Brain microvascular endothelial cell (primary cell): ENCODE measurements at regions not wholly inside any gene's neighbourhood (a gene's known extent, or its start where the extent isn't known, plus 50 kb on each side); places are given as distances from the start of the nearest gene placed in this dataset.

Experiments
- DNase-seq: peaks from one replicate; pipeline ENCODE4 v3.0.0-alpha.2; 2020
- H3K27ac ChIP-seq: fragments of 250-450 bp; sonication (Bioruptor Pico); 2 replicates; pipeline ENCODE4 v1.5.1; 2020; ENCODE audit warnings: mild to moderate bottlenecking, moderate library complexity
- H3K27me3 ChIP-seq: fragments of 250-450 bp; sonication (Bioruptor Pico); replicated peaks from 2 replicates; pipeline ENCODE4 v1.5.1; 2020; ENCODE audit warnings: mild to moderate bottlenecking
- H3K36me3 ChIP-seq: fragments of 250-450 bp; sonication (Bioruptor Pico); replicated peaks from 2 replicates; pipeline ENCODE4 v1.5.1; 2020; ENCODE audit warnings: mild to moderate bottlenecking
- H3K4me3 ChIP-seq: 2 replicates; pipeline ENCODE4 v1.5.1; 2011; ENCODE audit warnings: low read depth, mild to moderate bottlenecking, control low read depth, low read length, moderate library complexity
- in situ Hi-C: cut with HindIII; loops from 2 replicates; pipeline ENCODE4 v1.10.0; 2017; ENCODE audit warnings: low sequenced_read_pairs, low pct_ligation_motif_present
- TF ChIP-seq, protein P1 (sequence below): IDR thresholded peaks from 2 replicates; pipeline ENCODE4 v1.5.1; 2011; ENCODE audit warnings: low read depth, mild to moderate bottlenecking, moderate library complexity, low read length, control low read depth, inconsistent platforms; ENCODE audit errors: missing control alignments

DNA sequence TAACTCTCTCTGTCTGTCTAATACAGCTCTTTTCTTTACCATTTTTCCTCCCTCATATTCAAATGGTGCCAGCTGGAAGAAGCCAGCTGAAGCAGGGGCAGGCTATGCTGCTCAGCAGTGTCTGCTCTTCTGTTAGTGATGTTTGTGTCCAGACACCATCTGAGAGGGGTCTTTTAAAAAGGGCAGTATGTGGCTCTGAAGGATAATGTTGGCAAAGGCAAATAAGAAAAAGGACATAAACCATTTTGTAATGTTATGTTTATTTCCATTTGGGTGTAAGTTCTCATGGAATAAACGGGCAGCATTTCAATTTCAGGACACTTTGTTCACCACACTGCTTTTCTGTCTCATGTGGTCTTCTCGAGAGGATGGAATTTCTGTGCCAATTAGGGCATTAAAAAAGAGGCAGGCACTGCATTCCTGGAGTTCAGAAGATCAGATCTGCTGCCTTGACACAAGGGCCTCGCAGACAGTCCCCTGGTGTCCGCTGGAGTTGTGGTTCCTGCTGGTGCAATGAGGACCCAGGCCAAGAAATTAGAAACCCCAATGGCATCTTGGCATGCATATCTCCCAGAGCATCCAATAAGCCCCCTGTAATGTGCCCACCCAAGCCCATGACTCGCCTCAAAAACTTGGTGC lies 109.0 kb upstream of the ELMO1 start:
- Histone ChIP-seq H3K36me3 (no peaks in the 10 kb centered on the region), H3K27ac (no peak overlapping the region), H3K27me3 (no peaks in the 10 kb centered on the region), H3K4me3 (no peak overlapping the region)
- TF ChIP-seq, protein P1, sequence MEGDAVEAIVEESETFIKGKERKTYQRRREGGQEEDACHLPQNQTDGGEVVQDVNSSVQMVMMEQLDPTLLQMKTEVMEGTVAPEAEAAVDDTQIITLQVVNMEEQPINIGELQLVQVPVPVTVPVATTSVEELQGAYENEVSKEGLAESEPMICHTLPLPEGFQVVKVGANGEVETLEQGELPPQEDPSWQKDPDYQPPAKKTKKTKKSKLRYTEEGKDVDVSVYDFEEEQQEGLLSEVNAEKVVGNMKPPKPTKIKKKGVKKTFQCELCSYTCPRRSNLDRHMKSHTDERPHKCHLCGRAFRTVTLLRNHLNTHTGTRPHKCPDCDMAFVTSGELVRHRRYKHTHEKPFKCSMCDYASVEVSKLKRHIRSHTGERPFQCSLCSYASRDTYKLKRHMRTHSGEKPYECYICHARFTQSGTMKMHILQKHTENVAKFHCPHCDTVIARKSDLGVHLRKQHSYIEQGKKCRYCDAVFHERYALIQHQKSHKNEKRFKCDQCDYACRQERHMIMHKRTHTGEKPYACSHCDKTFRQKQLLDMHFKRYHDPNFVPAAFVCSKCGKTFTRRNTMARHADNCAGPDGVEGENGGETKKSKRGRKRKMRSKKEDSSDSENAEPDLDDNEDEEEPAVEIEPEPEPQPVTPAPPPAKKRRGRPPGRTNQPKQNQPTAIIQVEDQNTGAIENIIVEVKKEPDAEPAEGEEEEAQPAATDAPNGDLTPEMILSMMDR, result no peak
- in situ Hi-C loops, result no loop called here
- no peak for DNase-seq

DNA sequence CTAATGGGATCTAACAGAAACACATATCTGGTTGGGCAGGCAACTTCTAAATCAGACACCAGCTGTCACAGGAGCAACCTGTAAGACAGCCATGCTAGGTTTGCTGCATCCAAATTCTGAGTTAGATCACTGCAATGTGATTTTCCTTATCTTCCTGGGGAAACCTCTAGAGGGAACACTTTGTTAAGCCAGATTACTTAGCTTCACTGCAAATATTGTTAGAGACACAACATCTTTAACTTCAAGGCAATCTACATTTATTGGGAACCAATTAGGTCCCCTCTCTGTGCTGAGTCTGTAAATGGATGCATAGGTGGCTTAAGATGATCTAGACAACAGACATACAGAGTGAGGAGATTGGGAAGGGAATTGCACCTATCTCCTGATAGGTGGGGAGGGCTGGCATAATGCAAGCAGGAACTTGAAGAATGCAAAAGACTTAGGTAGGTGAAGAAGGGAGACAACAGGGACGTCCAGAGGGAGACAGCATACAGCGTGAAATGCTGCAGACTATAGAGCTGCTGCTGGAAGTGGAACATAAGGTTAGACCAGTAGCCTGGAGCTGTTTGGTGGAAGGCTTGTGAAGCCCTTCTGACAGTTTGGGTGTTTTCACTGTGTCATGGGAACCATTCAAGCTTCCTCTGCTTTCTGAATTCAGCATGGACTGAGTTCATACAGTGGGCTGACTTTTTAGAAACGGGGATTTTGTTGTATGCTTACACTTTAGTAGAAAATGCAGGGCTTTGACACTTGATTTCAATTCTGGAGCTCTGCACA lies 109.8 kb upstream of the ELMO1 start:
- no peak for DNase-seq
- Histone ChIP-seq H3K36me3 (no peaks in the 10 kb centered on the region), H3K27me3 (no peaks in the 10 kb centered on the region), H3K27ac (no peak overlapping the region), H3K4me3 (no peak overlapping the region)
- TF ChIP-seq, protein P1, result no peak
- in situ Hi-C loops, result no loop called here

DNA sequence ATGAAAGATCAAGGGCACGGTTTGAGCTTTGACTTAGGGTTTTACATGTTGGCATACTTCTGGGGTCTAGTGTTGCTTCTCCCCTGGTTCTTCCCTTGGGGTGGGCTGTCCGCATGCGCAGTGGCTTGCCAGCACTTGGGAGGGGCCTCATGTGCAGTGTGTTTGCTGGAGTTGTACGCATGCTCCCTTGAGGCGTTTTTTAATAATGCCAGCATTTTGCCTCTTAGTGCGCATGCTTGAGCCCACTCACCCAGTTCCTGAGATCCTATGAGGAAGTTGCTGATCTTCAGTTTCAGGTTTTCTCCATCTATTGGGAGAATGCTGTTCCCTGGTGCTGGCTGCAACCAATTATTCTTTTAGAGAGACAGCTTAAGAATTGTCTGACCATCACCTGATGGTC lies 113.4 kb upstream of the GPR141 start:
- DNase-seq, result no peak
- Histone ChIP-seq H3K27ac (no peak overlapping the region), H3K4me3 (no peak overlapping the region), H3K36me3 (no peaks in the 10 kb centered on the region), H3K27me3 (no peaks in the 10 kb centered on the region)
- in situ Hi-C loops, result no loop called here
- TF ChIP-seq, protein P1, result no peak

DNA sequence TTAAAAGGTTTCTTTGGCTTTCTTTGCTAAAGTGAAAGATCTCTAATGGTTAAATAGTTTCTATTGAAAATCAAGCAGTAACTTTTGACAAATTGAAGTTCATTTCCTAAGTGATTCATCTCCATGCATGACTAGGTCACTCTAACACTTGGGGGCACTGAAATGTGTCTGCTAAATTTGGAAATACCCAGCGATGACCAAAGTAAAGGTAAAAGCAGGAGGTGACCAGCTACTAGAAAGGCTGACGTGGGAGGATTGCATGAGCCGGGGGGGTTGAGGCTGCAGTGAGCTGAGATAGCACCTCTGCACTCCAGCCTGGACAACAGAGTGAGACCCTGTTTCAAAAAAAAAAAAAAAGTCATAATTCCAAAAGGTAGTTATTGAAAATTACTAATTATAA lies 111.8 kb upstream of the GPR141 start:
- TF ChIP-seq, protein P1, result no peak
- no peak for DNase-seq
- Histone ChIP-seq H3K27me3 (no peaks in the 10 kb centered on the region), H3K27ac (no peak overlapping the region), H3K36me3 (no peaks in the 10 kb centered on the region), H3K4me3 (no peak overlapping the region)
- in situ Hi-C loops, result no loop called here

DNA sequence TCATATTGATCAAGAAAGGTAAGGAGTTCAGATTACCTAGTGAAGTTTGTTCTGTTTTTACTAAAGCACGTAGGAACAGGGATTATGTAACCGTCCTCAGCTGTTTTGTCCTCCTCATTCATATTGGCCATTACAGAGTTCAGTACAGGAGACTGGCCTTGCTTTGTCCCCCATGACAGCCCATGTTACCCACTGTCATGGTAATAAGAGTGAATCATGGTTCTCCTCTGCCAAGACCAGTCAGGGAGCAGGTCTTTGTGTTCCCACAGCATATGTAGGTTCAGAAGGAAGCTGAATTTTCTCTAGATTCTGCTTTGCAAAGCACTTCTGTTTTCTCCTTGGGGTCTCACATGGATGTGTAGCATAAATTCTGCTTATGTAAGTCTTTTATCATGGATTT lies 106.2 kb upstream of the GPR141 start:
- no peak overlapping the region for H3K4me3 ChIP-seq
- in situ Hi-C loops, result no loop called here
- TF ChIP-seq, protein P1, result no peak

More for the DNA sequence above, 106.2 kb upstream of the GPR141 start:
- no peaks in the 10 kb centered on the region for H3K27me3 ChIP-seq
- H3K36me3 ChIP-seq, result no peaks in the 10 kb centered on the region
- DNase-seq, result no peak
- no peak overlapping the region for H3K27ac ChIP-seq
